Activated T-helper 1 cell treated with anti-CD3 and anti-CD28 coated beads, Interleukin-12 subunit alpha, Interleukin-12 subunit beta, Interleukin-2, Interleukin-4 antibody, amounts not matched to agents 30 ng/mL and 10 ng/mL and 1 ng/mL, durations not matched to agents 14 hours and 24 hours and 36 hours (primary cell): ENCODE measurements at regions not wholly inside any gene's neighbourhood (a gene's known extent, or its start where the extent isn't known, plus 50 kb on each side); places are given as distances from the start of the nearest gene placed in this dataset.

Experiments used
- DNase-seq: peaks from one replicate; pipeline ENCODE4 v3.0.0; 2021; ENCODE audit warnings: low spot score
- H3K27ac Mint-ChIP-seq: one replicate; pipeline ENCODE4 v1.8.0; 2021; ENCODE audit warnings: mild to moderate bottlenecking, mixed read lengths
- H3K27me3 Mint-ChIP-seq: one replicate; pipeline ENCODE4 v1.8.0; 2022; ENCODE audit warnings: mild to moderate bottlenecking, moderate library complexity, mixed read lengths; ENCODE audit not compliant: insufficient read depth
- H3K36me3 Mint-ChIP-seq: one replicate; pipeline ENCODE4 v1.8.0; 2021; ENCODE audit warnings: low read depth, mixed read lengths
- H3K4me1 Mint-ChIP-seq: one replicate; pipeline ENCODE4 v1.8.0; 2021; ENCODE audit warnings: low read depth, mixed read lengths
- H3K4me3 Mint-ChIP-seq: one replicate; pipeline ENCODE4 v1.8.0; 2021; ENCODE audit warnings: mild to moderate bottlenecking, moderate library complexity, mixed read lengths
- H3K9me3 Mint-ChIP-seq: one replicate; pipeline ENCODE4 v1.8.0; 2021; ENCODE audit warnings: mixed read lengths
- intact Hi-C: fragments of 100-400 bp; cut with micrococcal nuclease; formaldehyde crosslinking; loops from one replicate; pipeline ENCODE4 v1.15.1; 2024

DNA sequence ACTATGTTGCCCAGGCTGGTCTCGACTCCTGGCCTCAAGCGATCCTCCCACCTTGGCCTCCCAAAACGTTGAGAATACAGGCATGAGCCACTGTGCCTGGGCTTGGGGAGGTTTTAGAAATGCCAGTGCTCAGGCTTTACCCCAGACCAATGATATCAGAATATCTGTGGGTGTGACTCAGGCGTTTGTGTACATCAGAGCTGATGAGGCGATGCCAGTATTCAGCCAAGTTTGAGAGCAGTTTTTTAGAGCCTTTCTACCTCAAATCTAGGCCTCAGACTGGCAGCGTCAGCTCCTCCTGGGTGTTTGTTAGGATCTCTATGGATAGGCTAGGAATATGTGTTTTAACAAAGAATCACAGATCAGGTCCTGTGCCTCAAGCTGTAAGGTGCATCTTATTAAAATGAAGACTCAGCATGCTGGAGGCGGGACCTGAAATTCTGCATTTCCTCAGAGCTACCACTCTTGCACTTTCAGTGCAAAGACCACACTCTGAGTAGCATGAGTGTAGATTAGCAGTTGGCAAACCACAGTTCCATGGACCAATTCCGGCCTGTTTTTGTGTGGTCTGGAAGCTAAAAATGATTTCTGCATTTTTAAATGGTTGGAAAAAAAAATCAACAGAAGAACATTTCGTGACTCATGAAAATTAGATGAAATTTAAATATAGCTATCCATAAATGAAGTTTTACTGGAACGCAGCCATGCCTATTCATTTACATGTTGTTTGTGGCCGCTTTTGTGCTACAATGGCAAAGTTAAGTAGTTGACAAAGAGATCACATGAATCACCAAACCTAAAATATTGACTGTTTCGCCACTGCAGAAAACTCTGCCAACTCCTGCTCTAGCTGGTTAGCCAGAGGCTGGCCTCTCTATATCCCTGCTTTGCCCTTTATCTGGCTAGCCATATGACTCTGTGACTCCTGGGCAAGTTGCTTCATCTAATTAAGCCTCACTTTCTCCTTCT, 92.2 kb downstream of the KLF4 start:
- H3K27me3 Mint-ChIP-seq = peaks cover 2% of the 10 kb centered on the region
- intact Hi-C loops = no loop called here
- no peak overlapping the region for H3K4me3 Mint-ChIP-seq
- H3K4me1 Mint-ChIP-seq = no peaks in the 10 kb centered on the region
- DNase-seq = no peak
- no peaks in the 10 kb centered on the region for H3K9me3 Mint-ChIP-seq
- H3K27ac Mint-ChIP-seq = no peak overlapping the region
- no peaks in the 10 kb centered on the region for H3K36me3 Mint-ChIP-seq

DNA sequence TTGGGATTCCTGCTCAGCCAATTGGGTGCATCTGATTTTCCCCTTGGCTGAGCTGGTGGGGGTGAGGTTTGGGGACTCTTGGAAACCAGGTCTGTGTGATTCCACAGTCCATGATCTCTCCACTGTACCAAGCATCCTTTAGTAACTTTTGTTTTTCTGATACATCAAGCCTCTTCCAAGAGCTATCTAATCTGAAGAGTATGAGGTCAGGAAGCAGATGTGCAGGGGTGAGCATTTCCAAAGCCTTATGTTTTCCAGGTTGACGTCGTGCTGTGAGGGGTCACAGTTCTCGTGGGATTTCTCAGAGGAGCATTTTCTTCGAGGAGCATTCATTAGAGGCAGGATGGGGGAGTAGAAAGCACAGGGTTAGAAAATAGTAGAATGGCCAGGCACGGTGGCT, 95.3 kb downstream of the KLF4 start:
- intact Hi-C loops = no loop called here
- Mint-ChIP-seq H3K27me3 (peaks cover 3% of the 10 kb centered on the region), H3K36me3 (no peaks in the 10 kb centered on the region), H3K27ac (no peak overlapping the region), H3K4me1 (no peaks in the 10 kb centered on the region), H3K9me3 (no peaks in the 10 kb centered on the region), H3K4me3 (no peak overlapping the region)
- no peak for DNase-seq

DNA sequence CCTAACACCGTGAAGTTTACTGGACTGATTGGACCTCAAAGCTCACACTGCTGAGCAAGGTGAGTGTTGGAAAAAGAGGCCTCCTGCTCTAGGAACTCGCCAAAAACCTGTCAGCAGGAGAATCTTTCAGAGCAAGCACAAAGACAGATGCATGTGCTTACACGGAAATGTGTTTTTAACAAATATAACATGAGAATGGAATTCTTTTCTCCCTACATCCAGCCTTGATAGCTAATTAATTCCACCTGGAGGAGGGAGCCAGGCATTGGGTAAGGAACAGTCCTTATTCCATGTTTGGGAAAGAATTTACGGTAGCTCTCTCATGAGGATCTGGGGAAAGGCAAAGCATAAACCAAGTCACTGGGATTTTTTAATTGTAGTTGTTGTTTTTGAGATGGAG, 98.8 kb downstream of the KLF4 start:
- Mint-ChIP-seq H3K27me3 (peaks cover 7% of the 10 kb centered on the region), H3K4me1 (no peaks in the 10 kb centered on the region), H3K27ac (no peak overlapping the region), H3K36me3 (no peaks in the 10 kb centered on the region), H3K4me3 (no peak overlapping the region), H3K9me3 (no peaks in the 10 kb centered on the region)
- intact Hi-C loops = no loop called here
- no peak for DNase-seq

DNA sequence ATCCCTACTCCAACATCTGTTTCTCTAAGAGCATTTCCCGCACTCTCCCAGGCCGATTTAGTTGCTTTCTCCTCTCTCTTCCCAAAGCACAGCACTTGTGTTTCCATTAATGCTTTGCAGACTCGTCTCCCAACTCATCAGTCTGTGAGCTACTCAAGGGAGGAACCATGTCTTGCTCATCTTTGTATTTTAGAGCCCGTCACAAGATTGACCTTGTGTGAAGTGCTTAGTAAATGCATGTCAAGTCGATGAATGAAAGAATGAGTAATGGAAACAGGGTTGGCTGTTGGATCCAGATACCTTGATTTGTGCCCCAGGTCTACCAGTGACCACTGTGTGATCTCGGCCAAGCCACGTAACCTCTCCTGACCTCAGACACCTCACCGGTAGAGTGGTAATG, 99.3 kb downstream of the KLF4 start:
- no peak overlapping the region for H3K27ac Mint-ChIP-seq
- no peak for DNase-seq
- H3K9me3 Mint-ChIP-seq = no peaks in the 10 kb centered on the region
- H3K36me3 Mint-ChIP-seq = no peaks in the 10 kb centered on the region
- H3K4me3 Mint-ChIP-seq = no peak overlapping the region
- no peaks in the 10 kb centered on the region for H3K4me1 Mint-ChIP-seq
- peaks cover 7% of the 10 kb centered on the region for H3K27me3 Mint-ChIP-seq
- intact Hi-C loops = no loop called here

DNA sequence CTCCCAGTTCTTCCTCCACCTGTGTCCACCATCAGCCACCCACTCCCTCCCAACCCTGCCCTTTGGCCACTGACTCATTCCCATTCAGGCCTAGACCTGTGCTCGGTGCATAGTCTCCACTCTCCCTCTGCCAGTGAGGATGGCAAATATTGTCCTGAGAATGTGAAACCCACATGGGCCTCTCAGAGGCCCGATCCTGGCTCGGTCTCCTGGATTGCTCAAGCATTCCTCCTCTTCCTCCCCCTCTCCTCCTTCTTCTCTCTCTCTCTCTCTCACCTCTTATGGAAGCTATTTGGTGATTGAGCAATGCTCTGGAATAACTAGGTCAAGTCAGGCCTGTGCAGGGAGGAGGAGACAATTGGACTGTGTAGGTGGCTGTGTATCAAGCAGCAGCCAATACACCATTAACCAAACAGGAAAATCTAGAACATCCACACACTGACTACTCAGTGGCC, 99.9 kb downstream of the KLF4 start:
- no peaks in the 10 kb centered on the region for H3K9me3 Mint-ChIP-seq
- H3K4me1 Mint-ChIP-seq = no peaks in the 10 kb centered on the region
- no peak overlapping the region for H3K27ac Mint-ChIP-seq
- no peak for DNase-seq
- H3K4me3 Mint-ChIP-seq = no peak overlapping the region
- H3K36me3 Mint-ChIP-seq = no peaks in the 10 kb centered on the region
- intact Hi-C loops = no loop called here
- H3K27me3 Mint-ChIP-seq = peaks cover 7% of the 10 kb centered on the region

DNA sequence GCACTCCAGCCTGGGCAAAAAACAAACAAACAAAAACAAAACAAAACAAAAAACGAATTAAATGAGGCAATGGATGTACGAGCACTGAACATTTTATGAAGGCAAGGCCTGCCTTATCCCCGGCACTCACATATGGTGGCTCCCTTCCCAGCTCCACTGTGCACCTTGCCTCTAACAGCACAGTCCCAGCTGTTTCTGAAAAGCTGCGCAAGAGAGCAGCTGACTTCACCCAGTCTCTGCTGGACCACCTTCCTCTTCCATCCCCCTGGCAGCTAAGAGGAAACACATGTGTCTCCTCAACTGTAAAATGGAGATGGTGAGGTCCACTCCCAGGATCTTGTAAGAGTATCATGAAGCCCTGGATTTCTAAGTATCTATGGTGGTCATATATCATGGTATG, 100.7 kb downstream of the KLF4 start:
- no peaks in the 10 kb centered on the region for H3K9me3 Mint-ChIP-seq
- H3K4me1 Mint-ChIP-seq = no peaks in the 10 kb centered on the region
- no peak overlapping the region for H3K4me3 Mint-ChIP-seq
- H3K36me3 Mint-ChIP-seq = no peaks in the 10 kb centered on the region
- peaks cover 7% of the 10 kb centered on the region for H3K27me3 Mint-ChIP-seq
- no peak overlapping the region for H3K27ac Mint-ChIP-seq
- DNase-seq = no peak
- intact Hi-C loops = no loop called here

DNA sequence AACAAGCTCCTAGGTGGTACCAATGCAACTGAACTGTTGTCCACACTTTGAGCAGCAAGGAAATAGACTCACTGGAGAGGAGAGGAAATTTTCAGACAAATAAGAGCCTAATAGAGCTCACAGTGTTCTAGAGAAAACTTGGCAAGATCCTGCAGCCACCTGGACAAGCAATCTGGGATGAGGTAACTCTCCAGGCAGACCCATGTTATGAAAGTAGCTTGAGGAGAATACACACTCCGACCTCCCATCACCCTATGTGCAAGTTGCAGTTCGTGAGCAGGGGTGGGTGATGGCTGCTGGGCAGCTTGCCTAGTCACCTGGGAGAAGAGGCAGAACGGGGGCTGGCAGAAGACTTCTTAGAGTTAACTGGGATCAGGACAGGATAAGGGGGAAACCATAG, 102.2 kb downstream of the KLF4 start:
- Mint-ChIP-seq H3K27me3 (peaks cover 7% of the 10 kb centered on the region), H3K36me3 (no peaks in the 10 kb centered on the region), H3K4me3 (no peak overlapping the region), H3K9me3 (no peaks in the 10 kb centered on the region), H3K4me1 (no peaks in the 10 kb centered on the region), H3K27ac (no peak overlapping the region)
- intact Hi-C loops = no loop called here
- no peak for DNase-seq

DNA sequence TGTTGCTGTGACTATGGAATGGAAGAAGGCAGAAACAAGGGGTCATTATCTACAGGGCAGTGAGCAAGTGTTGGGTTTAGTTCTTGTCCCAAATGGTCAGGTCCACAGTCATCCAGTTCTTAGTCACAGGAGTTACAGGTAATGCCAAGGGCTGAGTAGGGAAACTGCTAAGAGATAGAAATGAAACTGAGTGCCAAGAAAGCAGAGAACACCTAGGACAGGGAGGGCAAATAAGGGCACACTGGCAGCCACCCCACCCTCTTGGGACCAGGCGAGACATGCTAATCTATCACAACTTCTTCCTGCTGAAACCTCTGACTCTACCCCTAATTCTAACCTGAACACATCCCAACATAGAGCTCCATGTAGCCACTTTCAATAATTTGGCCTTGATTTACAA, 103.2 kb downstream of the KLF4 start:
- Mint-ChIP-seq H3K4me3 (no peak overlapping the region), H3K27ac (no peak overlapping the region), H3K4me1 (no peaks in the 10 kb centered on the region), H3K9me3 (no peaks in the 10 kb centered on the region), H3K36me3 (no peaks in the 10 kb centered on the region), H3K27me3 (peaks cover 7% of the 10 kb centered on the region)
- DNase-seq = no peak
- intact Hi-C loops = no loop called here
